CD4-positive, alpha-beta T cell (primary cell): ENCODE measurements at regions not wholly inside any gene's neighbourhood (a gene's known extent, or its start where the extent isn't known, plus 50 kb on each side); places are given as distances from the start of the nearest gene placed in this dataset.

Experiments used
- ATAC-seq: fragments of 200-7000 bp; cut with Tn5 transposase; one replicate; pipeline ENCODE4 v1.10.0; 2022; ENCODE audit warnings: mild to moderate bottlenecking; ENCODE audit not compliant: poor library complexity
- CTCF ChIA-PET: fragments of 350-600 bp; sonication (Branson Sonifier 250); formaldehyde crosslinking; loops from one replicate; lab custom pipeline; 2021; ENCODE audit warnings: antibody characterized with exemption, inconsistent platforms; lab: Charles Lee
- POLR2A ChIA-PET: fragments of 350-600 bp; sonication (Branson Sonifier 250); formaldehyde crosslinking; loops from one replicate; lab custom pipeline; 2021; ENCODE audit warnings: antibody characterized with exemption, inconsistent platforms; lab: Charles Lee
- DNase-seq, 14 experiments: peaks; one replicate each; pipeline ENCODE4 v3.0.0-alpha.2; 2013 to 2020; ENCODE audit warnings: mixed read lengths in 2 of 14
- H3K27ac ChIP-seq, 2 donors: one replicate each; pipeline versions ENCODE4 v1.5.1 to v1.7.0; 2013; ENCODE audit warnings: low read length in 2 of 2, low read depth in 1 of 2, mild to moderate bottlenecking in 1 of 2
- H3K27me3 ChIP-seq, 2 experiments: 1 replicate in 1 of 2; 2 replicates in 1 of 2; pipeline versions ENCODE4 v1.6.1 to v1.7.0; 2013; ENCODE audit warnings: low read length in 2 of 2, control low read depth in 1 of 2, mild to moderate bottlenecking in 1 of 2, moderate library complexity in 1 of 2; ENCODE audit not compliant: insufficient read depth in 2 of 2, control insufficient read depth in 1 of 2
- H3K36me3 ChIP-seq: one replicate; pipeline ENCODE4 v1.6.1; 2013; ENCODE audit warnings: low read length, control low read depth; ENCODE audit not compliant: insufficient read depth
- H3K4me1 ChIP-seq: one replicate; pipeline ENCODE4 v1.6.1; 2013; ENCODE audit warnings: low read length, control low read depth; ENCODE audit not compliant: insufficient read depth
- H3K4me3 ChIP-seq: one replicate; pipeline ENCODE4 v1.5.1; 2013; ENCODE audit warnings: mild to moderate bottlenecking, low read length, moderate library complexity
- H3K9me3 ChIP-seq, 2 experiments: 1 replicate in 1 of 2; 2 replicates in 1 of 2; pipeline versions ENCODE4 v1.6.1 to v1.7.0; 2013; ENCODE audit warnings: low read length in 2 of 2, mild to moderate bottlenecking in 2 of 2, control low read depth in 1 of 2, moderate library complexity in 1 of 2; ENCODE audit not compliant: control insufficient read depth in 1 of 2, insufficient read depth in 1 of 2
- H3K27ac Mint-ChIP-seq: one replicate; pipeline ENCODE4 v1.8.0; 2020; ENCODE audit warnings: mixed read lengths
- H3K27me3 Mint-ChIP-seq: one replicate; pipeline ENCODE4 v1.8.0; 2021; ENCODE audit warnings: mixed read lengths
- H3K36me3 Mint-ChIP-seq: one replicate; pipeline ENCODE4 v1.8.0; 2021; ENCODE audit warnings: low read depth, mixed read lengths
- H3K4me1 Mint-ChIP-seq: one replicate; pipeline ENCODE4 v1.8.0; 2021; ENCODE audit warnings: low read depth, mixed read lengths
- H3K4me3 Mint-ChIP-seq: one replicate; pipeline ENCODE4 v1.8.0; 2020; ENCODE audit warnings: mild to moderate bottlenecking, mixed read lengths
- H3K9me3 Mint-ChIP-seq: one replicate; pipeline ENCODE4 v1.8.0; 2020; ENCODE audit warnings: mixed read lengths
- CTCF ChIP-seq: fragments of 200-600 bp; IDR thresholded peaks from one replicate; pipeline ENCODE4 v1.8.0; 2022; ENCODE audit warnings: antibody characterized with exemption, mild to moderate bottlenecking
- intact Hi-C, 2 experiments: fragments of 100-400 bp; cut with DNase I in 1 of 2; cut with micrococcal nuclease in 1 of 2; formaldehyde crosslinking; loops; one replicate each; pipeline versions ENCODE4 v1.15.1 to v1.9.0; 2023 to 2025; cut with DNase I, micrococcal nuclease

- DNase-seq = no peak
- no peak overlapping the region for H3K27ac Mint-ChIP-seq
- CTCF ChIA-PET = no interaction called here
Measured at GRCh38 chr6:170178561-170179477, 112.1 kb downstream of the DLL1 start.

GRCh38 chr6:170177772-170178560 is 112.9 kb downstream of the DLL1 start:
- ATAC-seq (no peak), DNase-seq (no peak)
- Mint-ChIP-seq H3K27me3 (no peaks in the 10 kb centered on the region), H3K4me1 (no peaks in the 10 kb centered on the region), H3K9me3 (no peaks in the 10 kb centered on the region), H3K4me3 (no peak overlapping the region), H3K27ac (no peak overlapping the region), H3K36me3 (no peaks in the 10 kb centered on the region)
- Histone ChIP-seq H3K4me3 (no peak overlapping the region), H3K27ac (no peak overlapping the region), H3K4me1 (peaks cover 5% of the 10 kb centered on the region), H3K9me3 (peaks cover 0 to 38% of the 10 kb centered on the region in 2 experiments), H3K27me3 (peaks cover 0 to 2% of the 10 kb centered on the region in 2 experiments), H3K36me3 (no peaks in the 10 kb centered on the region)
- intact Hi-C loops = no loop called here
- ChIA-PET POLR2A (no interaction called here), CTCF (no interaction called here)
- no peak for TF ChIP-seq CTCF

More at GRCh38 chr6:170178561-170179477, 112.1 kb downstream of the DLL1 start:
- ATAC-seq = no peak
- POLR2A ChIA-PET = no interaction called here
- peaks cover 0 to 2% of the 10 kb centered on the region in 2 experiments for H3K27me3 ChIP-seq
- Mint-ChIP-seq H3K27me3 (no peaks in the 10 kb centered on the region), H3K4me3 (no peak overlapping the region), H3K4me1 (peaks cover 5% of the 10 kb centered on the region), H3K36me3 (no peaks in the 10 kb centered on the region), H3K9me3 (peaks cover 4% of the 10 kb centered on the region)
- no peaks in the 10 kb centered on the region for H3K36me3 ChIP-seq
- peaks cover 5% of the 10 kb centered on the region for H3K4me1 ChIP-seq
- TF ChIP-seq CTCF = no peak
- no peak overlapping the region for H3K27ac ChIP-seq
- peaks cover 0 to 33% of the 10 kb centered on the region in 2 experiments for H3K9me3 ChIP-seq
- no peak overlapping the region for H3K4me3 ChIP-seq
- intact Hi-C loops = no loop called here

GRCh38 chr6:170176898-170177771 is 113.7 kb downstream of the DLL1 start:
- no peak overlapping the region for H3K4me3 ChIP-seq
- peaks cover 2% of the 10 kb centered on the region for H3K4me1 ChIP-seq
- no peak for TF ChIP-seq CTCF
- H3K27ac ChIP-seq = no peak overlapping the region
- peaks cover 4% of the 10 kb centered on the region for H3K27me3 Mint-ChIP-seq
- H3K36me3 Mint-ChIP-seq = no peaks in the 10 kb centered on the region
- ATAC-seq (no peak), DNase-seq (peak in 2 of 14 experiments; percentile 2 to 45)
- peaks cover 3 to 6% of the 10 kb centered on the region in 2 experiments for H3K27me3 ChIP-seq
- CTCF ChIA-PET = no interaction called here
- H3K4me3 Mint-ChIP-seq = no peak overlapping the region
- no peaks in the 10 kb centered on the region for H3K9me3 Mint-ChIP-seq
- intact Hi-C loops = no loop called here
- H3K36me3 ChIP-seq = no peaks in the 10 kb centered on the region
- POLR2A ChIA-PET = no interaction called here
- peaks cover 0 to 38% of the 10 kb centered on the region in 2 experiments for H3K9me3 ChIP-seq
- no peak overlapping the region for H3K27ac Mint-ChIP-seq
- no peaks in the 10 kb centered on the region for H3K4me1 Mint-ChIP-seq
